ENCODE measurements at regions not wholly inside any gene's neighbourhood (a gene's known extent, or its start where the extent isn't known, plus 50 kb on each side); places are given as distances from the start of the nearest gene placed in this dataset.

DNA sequence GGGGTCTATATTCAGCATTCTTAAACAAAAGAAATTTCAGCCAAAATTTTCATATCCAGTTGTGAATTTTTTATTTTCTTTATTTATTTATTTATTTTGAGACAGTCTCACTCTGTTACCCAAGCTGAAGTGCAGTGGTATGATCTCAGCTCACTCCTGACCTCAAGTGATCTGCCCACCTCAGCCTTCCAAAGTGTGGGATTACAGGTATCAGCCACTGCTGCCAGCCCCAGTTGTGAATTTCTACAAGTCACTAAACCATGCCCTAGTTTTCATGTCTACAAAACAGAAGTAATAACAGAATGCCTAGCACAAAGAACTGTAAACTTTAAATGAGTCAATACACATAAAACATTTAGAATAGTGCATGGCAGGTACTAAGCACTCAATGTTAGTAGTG is 254.2 kb downstream of the C12orf50 start:
- no peaks in the 10 kb centered on the region for H3K9me3 ChIP-seq (ENCODE audit: control insufficient read depth in 1 of 2, insufficient read depth in 1 of 2, low read length in 2 of 2)
- Mint-ChIP-seq H3K36me3 (ENCODE audit: low read depth) (no peaks in the 10 kb centered on the region), H3K27ac (no peak overlapping the region), H3K9me3 (peaks cover 4% of the 10 kb centered on the region), H3K4me1 (ENCODE audit: low read depth) (no peaks in the 10 kb centered on the region), H3K4me3 (no peak overlapping the region), H3K27me3 (no peaks in the 10 kb centered on the region)
- TF ChIP-seq, protein P1, sequence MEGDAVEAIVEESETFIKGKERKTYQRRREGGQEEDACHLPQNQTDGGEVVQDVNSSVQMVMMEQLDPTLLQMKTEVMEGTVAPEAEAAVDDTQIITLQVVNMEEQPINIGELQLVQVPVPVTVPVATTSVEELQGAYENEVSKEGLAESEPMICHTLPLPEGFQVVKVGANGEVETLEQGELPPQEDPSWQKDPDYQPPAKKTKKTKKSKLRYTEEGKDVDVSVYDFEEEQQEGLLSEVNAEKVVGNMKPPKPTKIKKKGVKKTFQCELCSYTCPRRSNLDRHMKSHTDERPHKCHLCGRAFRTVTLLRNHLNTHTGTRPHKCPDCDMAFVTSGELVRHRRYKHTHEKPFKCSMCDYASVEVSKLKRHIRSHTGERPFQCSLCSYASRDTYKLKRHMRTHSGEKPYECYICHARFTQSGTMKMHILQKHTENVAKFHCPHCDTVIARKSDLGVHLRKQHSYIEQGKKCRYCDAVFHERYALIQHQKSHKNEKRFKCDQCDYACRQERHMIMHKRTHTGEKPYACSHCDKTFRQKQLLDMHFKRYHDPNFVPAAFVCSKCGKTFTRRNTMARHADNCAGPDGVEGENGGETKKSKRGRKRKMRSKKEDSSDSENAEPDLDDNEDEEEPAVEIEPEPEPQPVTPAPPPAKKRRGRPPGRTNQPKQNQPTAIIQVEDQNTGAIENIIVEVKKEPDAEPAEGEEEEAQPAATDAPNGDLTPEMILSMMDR (IDR thresholded peaks at IDR 0.05) = no peak
- H3K36me3 ChIP-seq (ENCODE audit: insufficient read depth, low read length) = no peaks in the 10 kb centered on the region
- H3K4me1 ChIP-seq (ENCODE audit: insufficient read depth, low read length) = no peaks in the 10 kb centered on the region
- intact Hi-C loops (cut with DNase I, micrococcal nuclease) = no loop called here
- no peaks in the 10 kb centered on the region for H3K27me3 ChIP-seq (ENCODE audit: control insufficient read depth in 1 of 2, insufficient read depth in 2 of 2, low read length in 2 of 2)
- DNase-seq (no peak), ATAC-seq (ENCODE audit: poor library complexity) (no peak)
- POLR2A ChIA-PET = no interaction called here
- no peak overlapping the region for H3K4me3 ChIP-seq (ENCODE audit: low read length)
- no peak overlapping the region for H3K27ac ChIP-seq (ENCODE audit: low read depth in 1 of 2, low read length in 2 of 2)
- CTCF ChIA-PET = no interaction called here

DNA sequence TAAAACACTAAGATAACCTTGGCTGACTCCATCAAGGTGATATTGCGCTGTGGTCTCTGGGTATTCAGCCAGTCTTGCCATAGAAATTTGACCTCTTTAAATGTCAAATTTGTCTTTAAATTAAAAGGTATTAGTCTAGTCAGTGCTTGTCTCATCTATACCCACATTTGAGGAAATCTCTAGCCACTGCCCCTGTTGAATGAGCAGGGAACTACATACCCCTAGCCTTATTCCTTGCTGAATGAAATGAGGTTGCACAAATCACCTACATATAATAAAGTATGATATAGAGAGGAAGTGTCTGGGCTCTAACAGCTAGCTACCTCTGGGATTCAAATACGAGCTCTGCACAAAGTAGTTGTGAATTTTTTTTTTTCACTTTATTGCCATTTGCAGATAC is 256.8 kb downstream of the C12orf50 start:
- Mint-ChIP-seq H3K9me3 (peaks cover 7% of the 10 kb centered on the region), H3K27ac (no peak overlapping the region), H3K4me1 (ENCODE audit: low read depth) (no peaks in the 10 kb centered on the region), H3K36me3 (ENCODE audit: low read depth) (no peaks in the 10 kb centered on the region), H3K27me3 (no peaks in the 10 kb centered on the region), H3K4me3 (no peak overlapping the region)
- intact Hi-C loops (cut with DNase I, micrococcal nuclease) = no loop called here
- Histone ChIP-seq H3K36me3 (ENCODE audit: insufficient read depth, low read length) (no peaks in the 10 kb centered on the region), H3K9me3 (ENCODE audit: control insufficient read depth in 1 of 2, insufficient read depth in 1 of 2, low read length in 2 of 2) (no peaks in the 10 kb centered on the region), H3K4me3 (ENCODE audit: low read length) (no peak overlapping the region), H3K27ac (ENCODE audit: low read depth in 1 of 2, low read length in 2 of 2) (no peak overlapping the region), H3K4me1 (ENCODE audit: insufficient read depth, low read length) (no peaks in the 10 kb centered on the region), H3K27me3 (ENCODE audit: control insufficient read depth in 1 of 2, insufficient read depth in 2 of 2, low read length in 2 of 2) (no peaks in the 10 kb centered on the region)
- no peak for ATAC-seq (ENCODE audit: poor library complexity)
- ChIA-PET CTCF (no interaction called here), POLR2A (no interaction called here)
- DNase-seq = no peak
- TF ChIP-seq, protein P1 (IDR thresholded peaks at IDR 0.05) = no peak

DNA sequence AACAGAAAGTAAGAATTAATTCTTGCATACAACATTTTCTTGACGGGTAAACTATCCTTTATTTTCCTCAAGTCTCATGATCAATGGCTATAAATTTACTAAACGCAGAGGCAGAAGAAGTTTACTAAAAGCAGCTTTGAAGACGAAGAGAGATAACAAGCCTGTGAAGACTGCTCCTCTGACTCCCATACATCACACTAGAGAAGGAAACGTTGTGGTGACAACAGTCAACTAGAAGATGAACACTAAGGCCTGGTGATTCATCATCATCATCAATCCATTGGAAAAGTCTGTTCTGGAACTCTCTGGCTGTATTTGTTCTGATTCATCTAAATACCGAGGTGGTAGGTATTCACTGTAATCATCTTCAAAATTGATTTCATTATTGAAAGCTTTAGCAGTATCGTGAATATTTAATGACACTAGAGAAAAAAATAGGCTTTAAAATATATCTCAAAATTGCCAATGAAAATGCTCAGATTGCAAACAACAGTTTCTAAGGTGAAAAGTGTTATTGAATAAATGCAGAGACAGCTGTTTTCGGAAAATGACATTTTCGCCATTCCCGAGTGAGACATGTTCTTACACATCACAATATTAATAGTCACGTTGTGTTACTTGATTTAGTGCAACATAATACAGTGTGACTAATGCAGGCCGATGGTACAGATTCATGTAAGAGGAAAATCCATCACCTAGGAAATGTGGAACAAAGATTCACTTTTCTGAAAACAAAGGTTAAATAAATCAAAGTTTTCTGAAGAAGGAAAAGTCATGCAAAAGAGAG is 260.5 kb downstream of the C12orf50 start:
- Histone ChIP-seq H3K27ac (ENCODE audit: low read depth in 1 of 2, low read length in 2 of 2) (no peak overlapping the region), H3K4me1 (ENCODE audit: insufficient read depth, low read length) (no peaks in the 10 kb centered on the region), H3K9me3 (ENCODE audit: control insufficient read depth in 1 of 2, insufficient read depth in 1 of 2, low read length in 2 of 2) (no peaks in the 10 kb centered on the region), H3K36me3 (ENCODE audit: insufficient read depth, low read length) (no peaks in the 10 kb centered on the region), H3K4me3 (ENCODE audit: low read length) (no peak overlapping the region), H3K27me3 (ENCODE audit: control insufficient read depth in 1 of 2, insufficient read depth in 2 of 2, low read length in 2 of 2) (no peaks in the 10 kb centered on the region)
- ChIA-PET CTCF (no interaction called here), POLR2A (no interaction called here)
- H3K4me1 Mint-ChIP-seq (ENCODE audit: low read depth) = no peaks in the 10 kb centered on the region
- intact Hi-C loops (cut with DNase I, micrococcal nuclease) = no loop called here
- ATAC-seq (ENCODE audit: poor library complexity) = no peak
- TF ChIP-seq, protein P1 (IDR thresholded peaks at IDR 0.05) = no peak
- DNase-seq = no peak
- no peak overlapping the region for H3K4me3 Mint-ChIP-seq
- H3K36me3 Mint-ChIP-seq (ENCODE audit: low read depth) = no peaks in the 10 kb centered on the region
- no peak overlapping the region for H3K27ac Mint-ChIP-seq
- peaks cover 7% of the 10 kb centered on the region for H3K9me3 Mint-ChIP-seq
- H3K27me3 Mint-ChIP-seq = no peaks in the 10 kb centered on the region

All from CD4-positive, alpha-beta T cell (primary cell).